Testis (tissue), 2 donors: ENCODE measurements at regions not wholly inside any gene's neighbourhood (a gene's known extent, or its start where the extent isn't known, plus 50 kb on each side); places are given as distances from the start of the nearest gene placed in this dataset.

ENCODE experiments used
- POLR2A ChIP-seq: fragments of 450-650 bp; IDR thresholded peaks from one replicate; pipeline ENCODE4 v1.6.1; 2017; ENCODE audit warnings: antibody characterized with exemption, mild to moderate bottlenecking, moderate library complexity
- TF ChIP-seq, protein P1 (sequence below), 3 experiments: fragments of 450-650 bp in 2 of 3; fragments of 200-600 bp in 1 of 3; sonication (generic) in 1 of 3; IDR thresholded peaks; one replicate each; pipeline ENCODE4 v1.5.1; 2016 to 2019; ENCODE audit warnings: antibody characterized with exemption in 3 of 3, mild to moderate bottlenecking in 2 of 3, moderate library complexity in 1 of 3

DNA sequence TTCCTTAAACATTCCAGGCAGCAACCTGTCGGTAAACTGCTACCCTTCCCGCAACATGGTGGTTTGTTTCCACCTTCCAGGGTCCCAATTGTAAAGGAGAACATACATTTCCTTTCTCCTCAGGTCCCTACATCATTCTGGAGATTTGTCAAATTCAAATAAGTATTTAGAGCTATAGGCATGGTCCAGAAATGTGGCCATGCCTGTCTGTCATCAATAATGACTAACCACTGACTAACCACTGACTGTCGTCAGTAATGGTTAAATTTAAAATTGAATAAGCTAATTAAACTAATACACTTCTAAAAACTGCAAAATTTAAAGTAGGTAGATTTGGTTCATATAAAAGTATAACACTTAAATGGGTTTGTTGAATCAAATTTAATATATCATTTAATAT is 984.0 kb upstream of the SLC39A10 start:
- TF ChIP-seq, protein P1, sequence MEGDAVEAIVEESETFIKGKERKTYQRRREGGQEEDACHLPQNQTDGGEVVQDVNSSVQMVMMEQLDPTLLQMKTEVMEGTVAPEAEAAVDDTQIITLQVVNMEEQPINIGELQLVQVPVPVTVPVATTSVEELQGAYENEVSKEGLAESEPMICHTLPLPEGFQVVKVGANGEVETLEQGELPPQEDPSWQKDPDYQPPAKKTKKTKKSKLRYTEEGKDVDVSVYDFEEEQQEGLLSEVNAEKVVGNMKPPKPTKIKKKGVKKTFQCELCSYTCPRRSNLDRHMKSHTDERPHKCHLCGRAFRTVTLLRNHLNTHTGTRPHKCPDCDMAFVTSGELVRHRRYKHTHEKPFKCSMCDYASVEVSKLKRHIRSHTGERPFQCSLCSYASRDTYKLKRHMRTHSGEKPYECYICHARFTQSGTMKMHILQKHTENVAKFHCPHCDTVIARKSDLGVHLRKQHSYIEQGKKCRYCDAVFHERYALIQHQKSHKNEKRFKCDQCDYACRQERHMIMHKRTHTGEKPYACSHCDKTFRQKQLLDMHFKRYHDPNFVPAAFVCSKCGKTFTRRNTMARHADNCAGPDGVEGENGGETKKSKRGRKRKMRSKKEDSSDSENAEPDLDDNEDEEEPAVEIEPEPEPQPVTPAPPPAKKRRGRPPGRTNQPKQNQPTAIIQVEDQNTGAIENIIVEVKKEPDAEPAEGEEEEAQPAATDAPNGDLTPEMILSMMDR (IDR thresholded peaks at IDR 0.05): no peak
- no peak for TF ChIP-seq POLR2A
